Thyroid gland (tissue), 4 donors: ENCODE measurements at regions not wholly inside any gene's neighbourhood (a gene's known extent, or its start where the extent isn't known, plus 50 kb on each side); places are given as distances from the start of the nearest gene placed in this dataset.

Experiments used
- CTCF ChIP-seq, 6 experiments: fragments of 200-600 bp in 3 of 6; fragments of 450-650 bp in 3 of 6; sonication (generic) in 3 of 6; IDR thresholded peaks; one replicate each; pipeline ENCODE4 v1.5.1; 2016 to 2019; ENCODE audit warnings: antibody characterized with exemption in 6 of 6, mild to moderate bottlenecking in 2 of 6, inconsistent platforms in 1 of 6, moderate library complexity in 1 of 6
- POLR2A ChIP-seq, 2 donors: fragments of 450-650 bp; IDR thresholded peaks; one replicate each; pipeline ENCODE4 v1.6.1; 2017; ENCODE audit warnings: antibody characterized with exemption in 2 of 2, mild to moderate bottlenecking in 2 of 2, moderate library complexity in 1 of 2

DNA sequence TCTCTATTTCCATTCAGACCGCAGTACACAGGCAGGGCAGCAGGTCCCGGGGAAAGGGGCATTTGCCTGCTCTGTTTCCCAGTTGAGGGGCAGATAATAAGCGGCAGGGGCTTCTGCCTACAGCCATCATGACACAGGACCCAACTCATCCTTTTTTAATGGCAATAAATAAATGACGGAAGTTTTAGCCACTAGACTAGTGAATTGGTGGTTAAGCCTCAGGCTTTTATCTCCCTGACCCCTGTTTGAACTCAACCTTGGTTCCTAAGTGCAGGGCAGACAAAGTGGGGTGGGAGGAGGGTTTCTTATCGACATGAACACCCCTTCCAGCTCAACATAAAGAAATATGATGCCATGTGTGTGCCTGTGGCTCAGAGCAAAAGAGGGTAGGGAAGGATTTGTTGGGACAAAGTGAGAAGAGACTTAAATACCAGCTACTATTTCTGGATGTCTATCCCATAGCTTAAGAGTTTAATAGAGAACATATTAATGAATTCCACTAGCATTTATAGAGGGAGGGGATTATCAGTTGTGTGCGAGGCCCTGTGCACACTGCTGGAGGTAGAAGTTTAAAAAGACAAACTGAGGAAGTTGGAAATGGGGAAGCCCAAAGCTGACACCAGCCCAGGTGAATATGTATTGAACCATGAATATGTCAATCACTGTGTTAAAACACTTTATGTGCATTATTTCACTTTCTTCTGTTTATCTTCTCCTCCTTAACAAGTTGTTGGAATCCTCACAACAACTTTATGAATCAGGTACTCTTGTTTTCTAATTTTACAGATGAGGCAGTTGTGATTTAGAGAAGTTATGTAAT, 939.4 kb downstream of the MCTP2 start:
- TF ChIP-seq CTCF (IDR thresholded peaks at IDR 0.05), result no peak
- TF ChIP-seq POLR2A (IDR thresholded peaks at IDR 0.05), result no peak
